ENCODE measurements at regions not wholly inside any gene's neighbourhood (a gene's known extent, or its start where the extent isn't known, plus 50 kb on each side); places are given as distances from the start of the nearest gene placed in this dataset.

DNA sequence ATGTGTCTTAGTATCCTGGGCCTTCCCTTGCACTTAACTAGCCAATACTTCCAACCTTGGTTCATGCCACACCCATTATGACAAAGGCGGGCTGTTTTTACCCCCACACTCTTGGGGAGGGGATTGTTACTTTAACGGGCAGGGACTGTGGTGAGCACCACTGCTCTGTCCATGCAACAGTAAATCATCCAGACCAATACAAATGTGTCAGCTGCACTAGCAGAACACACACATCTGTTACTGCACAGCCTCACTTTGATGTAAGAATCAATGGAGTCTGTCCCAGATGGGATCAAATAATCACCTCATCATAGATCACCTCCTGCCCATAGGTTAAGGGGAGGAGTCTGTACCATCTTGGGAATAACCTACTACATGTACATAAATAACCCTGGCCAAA, 58.1 kb downstream of the NPAP1 start:
- H3K4me1 ChIP-seq (ENCODE audit: insufficient read depth, low read length), result no peaks in the 10 kb centered on the region
- H3K9ac ChIP-seq (ENCODE audit: low read depth, low read length), result no peak overlapping the region
- H3K36me3 ChIP-seq (ENCODE audit: insufficient read depth, low read length), result no peaks in the 10 kb centered on the region
- no peaks in the 10 kb centered on the region for H3K9me3 ChIP-seq (ENCODE audit: control insufficient read depth, insufficient read depth, low read length)

DNA sequence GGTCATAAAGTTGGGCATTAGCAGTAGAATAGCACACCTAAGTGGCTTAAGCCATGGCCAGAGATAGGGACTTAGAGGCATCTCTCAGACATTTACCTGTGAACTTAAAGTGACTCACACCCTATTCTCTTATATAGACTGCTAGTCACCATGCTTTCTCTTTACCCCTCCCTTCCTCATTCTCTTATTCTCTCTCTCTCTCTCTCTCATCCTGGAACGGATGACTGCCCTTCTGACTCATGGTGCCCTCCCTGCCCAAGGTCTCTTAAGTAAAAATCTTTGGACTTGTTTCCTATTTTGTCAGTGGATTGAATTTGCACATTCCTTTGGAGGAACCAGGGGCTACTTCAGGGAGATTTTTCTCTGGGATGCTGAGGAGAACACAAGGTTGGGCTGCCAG, 58.8 kb downstream of the NPAP1 start:
- no peaks in the 10 kb centered on the region for H3K36me3 ChIP-seq (ENCODE audit: insufficient read depth, low read length)
- no peak overlapping the region for H3K9ac ChIP-seq (ENCODE audit: low read depth, low read length)
- H3K4me1 ChIP-seq (ENCODE audit: insufficient read depth, low read length), result no peaks in the 10 kb centered on the region
- no peaks in the 10 kb centered on the region for H3K9me3 ChIP-seq (ENCODE audit: control insufficient read depth, insufficient read depth, low read length)

- H3K9ac ChIP-seq (ENCODE audit: low read depth, low read length), result no peak overlapping the region
- H3K4me1 ChIP-seq (ENCODE audit: insufficient read depth, low read length), result no peaks in the 10 kb centered on the region
- no peaks in the 10 kb centered on the region for H3K36me3 ChIP-seq (ENCODE audit: insufficient read depth, low read length)
- H3K9me3 ChIP-seq (ENCODE audit: control insufficient read depth, insufficient read depth, low read length), result no peaks in the 10 kb centered on the region
Observed at GRCh38 chr15:24745290-24745689, 69.7 kb downstream of the NPAP1 start.

- H3K4me1 ChIP-seq (ENCODE audit: insufficient read depth, low read length), result no peaks in the 10 kb centered on the region
- H3K9ac ChIP-seq (ENCODE audit: low read depth, low read length), result no peak overlapping the region
- H3K9me3 ChIP-seq (ENCODE audit: control insufficient read depth, insufficient read depth, low read length), result no peaks in the 10 kb centered on the region
- no peaks in the 10 kb centered on the region for H3K36me3 ChIP-seq (ENCODE audit: insufficient read depth, low read length)
Observed at GRCh38 chr15:24746094-24746493, 70.5 kb downstream of the NPAP1 start.

- H3K36me3 ChIP-seq (ENCODE audit: insufficient read depth, low read length), result no peaks in the 10 kb centered on the region
- H3K9me3 ChIP-seq (ENCODE audit: control insufficient read depth, insufficient read depth, low read length), result no peaks in the 10 kb centered on the region
- no peak overlapping the region for H3K9ac ChIP-seq (ENCODE audit: low read depth, low read length)
- H3K4me1 ChIP-seq (ENCODE audit: insufficient read depth, low read length), result no peaks in the 10 kb centered on the region; the same call in 1 of the 2 replicates
Observed at GRCh38 chr15:24747376-24747775, 71.8 kb downstream of the NPAP1 start.

DNA sequence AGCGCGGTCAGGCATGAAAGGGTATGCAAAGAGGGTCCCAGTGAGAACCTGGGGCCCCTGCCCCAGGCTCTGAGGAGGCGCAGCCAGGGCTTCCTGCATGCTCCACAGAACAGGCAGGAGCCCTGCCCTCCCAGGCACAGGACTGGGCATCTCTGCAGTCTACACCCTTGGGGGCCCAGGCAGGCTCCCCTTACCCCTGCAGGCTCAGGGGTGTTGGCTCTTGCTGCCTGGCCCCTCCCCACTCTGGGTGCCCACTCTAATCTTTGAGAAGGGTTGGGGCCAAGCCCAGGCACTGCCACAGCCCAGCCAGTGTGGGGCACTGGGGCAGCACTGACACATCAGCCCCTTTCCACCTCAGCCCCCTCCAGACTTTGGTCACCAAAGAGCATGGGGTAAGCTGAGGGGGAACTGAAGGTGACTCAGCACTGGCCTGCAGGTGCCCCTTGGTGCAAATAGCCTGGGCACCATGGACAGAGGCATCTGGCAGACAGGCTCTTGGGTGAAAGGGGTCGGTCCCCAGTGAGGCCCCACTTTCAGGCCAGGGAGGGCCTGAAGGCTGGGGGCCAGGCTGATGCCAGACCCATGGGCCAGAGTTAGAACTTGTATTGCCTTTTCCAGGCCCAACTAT, 73.4 kb downstream of the NPAP1 start:
- no peaks in the 10 kb centered on the region; the same call in 1 of the 2 replicates for H3K4me1 ChIP-seq (ENCODE audit: insufficient read depth, low read length)
- H3K9me3 ChIP-seq (ENCODE audit: control insufficient read depth, insufficient read depth, low read length), result no peaks in the 10 kb centered on the region
- H3K36me3 ChIP-seq (ENCODE audit: insufficient read depth, low read length), result no peaks in the 10 kb centered on the region
- H3K9ac ChIP-seq (ENCODE audit: low read depth, low read length), result no peak overlapping the region

- no peaks in the 10 kb centered on the region for H3K36me3 ChIP-seq (ENCODE audit: insufficient read depth, low read length)
- H3K4me1 ChIP-seq (ENCODE audit: insufficient read depth, low read length), result no peaks in the 10 kb centered on the region; the same call in 1 of the 2 replicates
- no peaks in the 10 kb centered on the region for H3K9me3 ChIP-seq (ENCODE audit: control insufficient read depth, insufficient read depth, low read length)
- H3K9ac ChIP-seq (ENCODE audit: low read depth, low read length), result no peak overlapping the region
Observed at GRCh38 chr15:24752354-24752753, 76.8 kb downstream of the NPAP1 start.

DNA sequence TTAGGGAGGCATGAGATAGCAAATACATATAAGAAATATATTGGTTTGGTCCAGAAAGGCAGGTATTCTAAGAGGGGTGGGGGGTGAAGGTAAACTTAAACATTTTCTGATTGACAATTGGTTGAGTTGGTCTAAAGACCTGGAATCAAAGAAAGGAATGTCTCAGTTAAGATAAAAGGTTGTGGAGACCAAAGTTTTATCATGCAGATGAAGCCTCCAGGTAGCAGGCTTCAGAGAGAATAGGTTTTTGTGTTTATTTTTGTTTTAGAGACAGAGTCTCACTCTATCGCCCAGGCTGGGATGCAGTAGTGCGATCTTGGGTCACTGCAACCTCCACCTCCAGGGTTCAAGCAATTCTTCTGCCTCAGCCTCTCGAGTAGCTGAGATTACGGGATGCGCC, 80.5 kb downstream of the NPAP1 start:
- H3K36me3 ChIP-seq (ENCODE audit: insufficient read depth, low read length), result no peaks in the 10 kb centered on the region
- H3K9me3 ChIP-seq (ENCODE audit: control insufficient read depth, insufficient read depth, low read length), result no peaks in the 10 kb centered on the region
- H3K4me1 ChIP-seq (ENCODE audit: insufficient read depth, low read length), result no peaks in the 10 kb centered on the region; the same call in 1 of the 2 replicates
- H3K9ac ChIP-seq (ENCODE audit: low read depth, low read length), result no peak overlapping the region; the same call in 1 of the 2 replicates

DNA sequence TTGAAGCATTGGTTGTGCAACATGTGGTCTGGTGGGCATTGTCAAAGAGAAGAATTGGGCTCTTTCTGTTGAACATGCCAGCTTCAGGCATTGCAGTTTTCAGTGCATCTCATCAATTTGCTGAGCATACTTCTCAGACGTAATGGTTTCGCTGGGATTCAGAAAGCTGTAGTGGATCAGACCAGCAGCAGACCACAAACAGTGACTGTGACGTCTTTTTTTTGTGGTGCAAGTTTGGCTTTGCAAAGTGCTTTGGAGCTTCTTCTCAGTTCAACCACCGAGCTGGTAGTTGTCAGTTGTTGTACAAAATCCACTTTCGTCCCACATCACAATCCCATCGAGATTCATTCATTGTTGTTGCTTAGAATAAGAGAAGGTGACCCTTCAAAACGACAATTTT, 84.5 kb downstream of the NPAP1 start:
- Histone ChIP-seq H3K9ac (ENCODE audit: low read depth, low read length) (no peak overlapping the region), H3K4me1 (ENCODE audit: insufficient read depth, low read length) (peaks cover 5% of the 10 kb centered on the region; the same call in 1 of the 2 replicates), H3K36me3 (ENCODE audit: insufficient read depth, low read length) (no peaks in the 10 kb centered on the region), H3K9me3 (ENCODE audit: control insufficient read depth, insufficient read depth, low read length) (no peaks in the 10 kb centered on the region)

- Histone ChIP-seq H3K36me3 (ENCODE audit: insufficient read depth, low read length) (no peaks in the 10 kb centered on the region), H3K4me1 (ENCODE audit: insufficient read depth, low read length) (peaks cover 5% of the 10 kb centered on the region; the same call in 1 of the 2 replicates), H3K9me3 (ENCODE audit: control insufficient read depth, insufficient read depth, low read length) (no peaks in the 10 kb centered on the region), H3K9ac (ENCODE audit: low read depth, low read length) (no peak overlapping the region)
Observed at GRCh38 chr15:24761704-24762302, 86.2 kb downstream of the NPAP1 start.

- Histone ChIP-seq H3K36me3 (ENCODE audit: insufficient read depth, low read length) (no peaks in the 10 kb centered on the region), H3K9me3 (ENCODE audit: control insufficient read depth, insufficient read depth, low read length) (no peaks in the 10 kb centered on the region), H3K4me1 (ENCODE audit: insufficient read depth, low read length) (peaks cover 5% of the 10 kb centered on the region; the same call in 1 of the 2 replicates), H3K9ac (ENCODE audit: low read depth, low read length) (no peak overlapping the region)
Observed at GRCh38 chr15:24763891-24764290, 88.3 kb downstream of the NPAP1 start.

DNA sequence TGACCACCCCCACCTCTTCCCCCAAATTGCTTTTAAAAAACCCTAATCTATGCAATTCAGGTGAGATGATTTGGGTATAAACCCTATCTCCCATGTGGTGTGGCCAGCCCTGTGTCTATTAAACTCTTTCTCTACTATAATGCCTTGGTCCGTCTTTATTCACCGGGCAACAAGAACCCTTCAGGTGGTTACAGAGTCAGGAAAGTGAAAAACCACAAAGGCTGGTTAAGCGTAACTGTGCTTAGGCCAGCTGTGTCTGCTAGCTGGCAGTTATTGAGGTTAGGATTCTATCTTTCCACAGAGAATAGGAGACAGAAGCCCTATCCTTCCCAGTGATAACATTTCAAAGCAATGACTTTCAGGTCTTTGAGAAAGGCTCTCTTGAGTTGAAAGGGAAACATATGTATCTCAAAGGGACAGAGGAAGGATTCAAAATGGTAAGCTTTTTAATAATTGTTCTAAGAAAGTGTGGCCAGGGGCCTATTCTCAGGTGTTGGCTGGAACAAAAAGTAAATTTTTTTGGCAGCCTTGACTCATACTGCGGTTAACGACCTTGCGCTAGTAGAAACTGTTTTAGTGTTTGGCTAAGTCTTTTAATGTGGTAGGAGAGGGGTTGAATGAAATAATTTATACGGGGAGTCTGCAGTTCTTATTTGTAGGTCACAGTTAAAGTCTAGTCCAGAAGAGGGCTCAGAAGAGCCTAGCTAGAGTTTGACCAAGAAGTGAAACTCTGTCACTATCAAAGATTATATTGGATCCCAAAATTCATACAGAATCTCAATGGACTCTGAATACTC, 89.0 kb downstream of the NPAP1 start:
- Histone ChIP-seq H3K9ac (ENCODE audit: low read depth, low read length) (no peak overlapping the region), H3K36me3 (ENCODE audit: insufficient read depth, low read length) (no peaks in the 10 kb centered on the region), H3K4me1 (ENCODE audit: insufficient read depth, low read length) (peaks cover 5% of the 10 kb centered on the region; the same call in 1 of the 2 replicates), H3K9me3 (ENCODE audit: control insufficient read depth, insufficient read depth, low read length) (no peaks in the 10 kb centered on the region)

GRCh38 chr15:24766511-24767133, 91.0 kb downstream of the NPAP1 start:
- Histone ChIP-seq H3K36me3 (ENCODE audit: insufficient read depth, low read length) (no peaks in the 10 kb centered on the region), H3K9ac (ENCODE audit: low read depth, low read length) (no peak overlapping the region), H3K4me1 (ENCODE audit: insufficient read depth, low read length) (peaks cover 5% of the 10 kb centered on the region; the same call in 1 of the 2 replicates), H3K9me3 (ENCODE audit: control insufficient read depth, insufficient read depth, low read length) (no peaks in the 10 kb centered on the region)

GRCh38 chr15:24772266-24772665, 96.7 kb downstream of the NPAP1 start:
- Histone ChIP-seq H3K36me3 (ENCODE audit: insufficient read depth, low read length) (no peaks in the 10 kb centered on the region), H3K4me1 (ENCODE audit: insufficient read depth, low read length) (no peaks in the 10 kb centered on the region), H3K9ac (ENCODE audit: low read depth, low read length) (peak overlapping the region; percentile 59), H3K9me3 (ENCODE audit: control insufficient read depth, insufficient read depth, low read length) (no peaks in the 10 kb centered on the region)
